HEK293 (cell line): ENCODE measurements at regions not wholly inside any gene's neighbourhood (a gene's known extent, or its start where the extent isn't known, plus 50 kb on each side); places are given as distances from the start of the nearest gene placed in this dataset.

Source experiments
- BCL11B ChIP-seq: fragments of 450-650 bp; formaldehyde crosslinking; IDR thresholded peaks from 2 replicates; pipeline ENCODE4 v1.5.1; 2016; ENCODE audit warnings: low read depth, missing biosample characterization, missing genetic modification characterization
- CTCF ChIP-seq: fragments of 450-650 bp; formaldehyde crosslinking; IDR thresholded peaks from 2 replicates; pipeline ENCODE4 v1.5.1; 2016; ENCODE audit warnings: missing biosample characterization, missing genetic modification characterization
- ZBTB10 ChIP-seq: fragments of 450-650 bp; formaldehyde crosslinking; IDR thresholded peaks from 2 replicates; pipeline ENCODE4 v1.5.1; 2016; ENCODE audit warnings: missing biosample characterization, missing genetic modification characterization
- ZBTB7A ChIP-seq: fragments of 450-650 bp; formaldehyde crosslinking; IDR thresholded peaks from 2 replicates; pipeline ENCODE4 v1.5.1; 2016; ENCODE audit warnings: low read depth, missing biosample characterization, missing genetic modification characterization
- ZNF138 ChIP-seq: fragments of 450-650 bp; formaldehyde crosslinking; IDR thresholded peaks from 2 replicates; pipeline ENCODE4 v1.5.1; 2016; ENCODE audit warnings: missing biosample characterization, missing genetic modification characterization, borderline replicate concordance
- ZNF311 ChIP-seq: fragments of 450-650 bp; formaldehyde crosslinking; IDR thresholded peaks from 2 replicates; pipeline ENCODE4 v1.5.1; 2017; ENCODE audit warnings: missing biosample characterization, missing genetic modification characterization, borderline replicate concordance
- ZNF660 ChIP-seq: fragments of 450-650 bp; IDR thresholded peaks from 2 replicates; pipeline ENCODE4 v1.5.1; 2018; ENCODE audit warnings: missing biosample characterization, mild to moderate bottlenecking, missing genetic modification characterization
- ZNF707 ChIP-seq: fragments of 450-650 bp; formaldehyde crosslinking; IDR thresholded peaks from 2 replicates; pipeline ENCODE4 v1.5.1; 2016; ENCODE audit warnings: missing biosample characterization, missing genetic modification characterization

- no peak for TF ChIP-seq CTCF (tag by site-specific recombination)
- no peak for TF ChIP-seq ZNF707
- TF ChIP-seq ZBTB7A (tag by site-specific recombination) = no peak
- no peak for TF ChIP-seq ZNF311 (tag by site-specific recombination)
- TF ChIP-seq ZNF138 (tag by site-specific recombination) = no peak
- TF ChIP-seq BCL11B (tag by site-specific recombination) = no peak
- no peak for TF ChIP-seq ZNF660
- no peak for TF ChIP-seq ZBTB10 (tag by site-specific recombination)
Observed at GRCh38 chr16:11462036-11462435, 116.8 kb downstream of the RMI2 start.
